Tibial nerve (tissue), 4 donors: ENCODE measurements at regions not wholly inside any gene's neighbourhood (a gene's known extent, or its start where the extent isn't known, plus 50 kb on each side); places are given as distances from the start of the nearest gene placed in this dataset.

Experiments used
- EP300 ChIP-seq, 2 donors: sonication (generic); formaldehyde crosslinking; IDR thresholded peaks; one replicate each; pipeline ENCODE4 v1.6.1; 2017; ENCODE audit warnings: antibody characterized with exemption in 2 of 2, mild to moderate bottlenecking in 1 of 2
- POLR2A ChIP-seq, 2 donors: fragments of 450-650 bp; IDR thresholded peaks; one replicate each; pipeline ENCODE4 v1.6.1; 2017; ENCODE audit warnings: antibody characterized with exemption in 2 of 2, mild to moderate bottlenecking in 2 of 2, moderate library complexity in 2 of 2
- TF ChIP-seq, protein P1 (sequence below), 5 experiments: fragments of 200-600 bp in 3 of 5; fragments of 450-650 bp in 2 of 5; sonication (generic) in 3 of 5; IDR thresholded peaks; one replicate each; pipeline ENCODE4 v1.5.1; 2016 to 2019; ENCODE audit warnings: antibody characterized with exemption in 5 of 5, mild to moderate bottlenecking in 3 of 5, moderate library complexity in 2 of 5

DNA sequence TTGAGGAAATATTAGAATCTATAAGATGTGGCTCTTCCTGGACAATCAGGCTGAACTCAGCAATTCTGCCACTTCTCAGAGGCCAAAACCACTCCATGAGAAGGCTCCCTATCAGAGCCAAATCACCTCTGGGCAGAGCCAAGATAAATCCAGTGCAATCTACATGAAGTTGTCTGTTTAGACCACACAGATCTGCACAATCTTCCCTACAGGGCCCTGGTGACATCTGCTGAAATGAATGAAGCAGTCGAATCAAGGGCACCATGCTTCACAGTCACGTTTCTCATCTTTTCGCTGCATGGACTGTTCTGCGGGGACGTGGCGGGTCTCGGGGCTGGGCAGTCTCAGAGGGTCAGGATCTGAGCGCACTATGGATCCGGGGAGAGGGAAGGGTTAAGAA, 60.1 kb upstream of the CD93 start:
- no peak for TF ChIP-seq EP300 (IDR thresholded peaks at IDR 0.05)
- no peak for TF ChIP-seq POLR2A (IDR thresholded peaks at IDR 0.05)
- TF ChIP-seq, protein P1, sequence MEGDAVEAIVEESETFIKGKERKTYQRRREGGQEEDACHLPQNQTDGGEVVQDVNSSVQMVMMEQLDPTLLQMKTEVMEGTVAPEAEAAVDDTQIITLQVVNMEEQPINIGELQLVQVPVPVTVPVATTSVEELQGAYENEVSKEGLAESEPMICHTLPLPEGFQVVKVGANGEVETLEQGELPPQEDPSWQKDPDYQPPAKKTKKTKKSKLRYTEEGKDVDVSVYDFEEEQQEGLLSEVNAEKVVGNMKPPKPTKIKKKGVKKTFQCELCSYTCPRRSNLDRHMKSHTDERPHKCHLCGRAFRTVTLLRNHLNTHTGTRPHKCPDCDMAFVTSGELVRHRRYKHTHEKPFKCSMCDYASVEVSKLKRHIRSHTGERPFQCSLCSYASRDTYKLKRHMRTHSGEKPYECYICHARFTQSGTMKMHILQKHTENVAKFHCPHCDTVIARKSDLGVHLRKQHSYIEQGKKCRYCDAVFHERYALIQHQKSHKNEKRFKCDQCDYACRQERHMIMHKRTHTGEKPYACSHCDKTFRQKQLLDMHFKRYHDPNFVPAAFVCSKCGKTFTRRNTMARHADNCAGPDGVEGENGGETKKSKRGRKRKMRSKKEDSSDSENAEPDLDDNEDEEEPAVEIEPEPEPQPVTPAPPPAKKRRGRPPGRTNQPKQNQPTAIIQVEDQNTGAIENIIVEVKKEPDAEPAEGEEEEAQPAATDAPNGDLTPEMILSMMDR (IDR thresholded peaks at IDR 0.05), result no peak
